Ishikawa (cell line): ENCODE measurements at regions not wholly inside any gene's neighbourhood (a gene's known extent, or its start where the extent isn't known, plus 50 kb on each side); places are given as distances from the start of the nearest gene placed in this dataset.

ENCODE experiments used
- CEBPB ChIP-seq: IDR thresholded peaks from 2 replicates; pipeline ENCODE4 v1.6.1; 2012
- CREB1 ChIP-seq: IDR thresholded peaks from 2 replicates; pipeline ENCODE4 v1.6.1; 2012; ENCODE audit warnings: low read depth
- EGR1 ChIP-seq: IDR thresholded peaks from 2 replicates; pipeline ENCODE4 v1.6.1; 2012
- EP300 ChIP-seq: IDR thresholded peaks from 2 replicates; pipeline ENCODE4 v1.6.1; 2012; ENCODE audit warnings: borderline replicate concordance
- FOXM1 ChIP-seq: IDR thresholded peaks from 2 replicates; pipeline ENCODE4 v1.6.1; 2012; ENCODE audit warnings: low read depth, borderline replicate concordance
- MAX ChIP-seq: IDR thresholded peaks from 2 replicates; pipeline ENCODE4 v1.6.1; 2012
- NFIC ChIP-seq: IDR thresholded peaks from 2 replicates; pipeline ENCODE4 v1.6.1; 2012
- RAD21 ChIP-seq: IDR thresholded peaks from 2 replicates; pipeline ENCODE4 v1.6.1; 2012; ENCODE audit warnings: low read depth
- REST ChIP-seq: IDR thresholded peaks from 2 replicates; pipeline ENCODE4 v1.6.1; 2012; ENCODE audit warnings: low read depth, mild to moderate bottlenecking
- TAF1 ChIP-seq: IDR thresholded peaks from 2 replicates; pipeline ENCODE4 v1.6.1; 2012; ENCODE audit warnings: low read depth, mild to moderate bottlenecking
- TCF12 ChIP-seq: IDR thresholded peaks from 2 replicates; pipeline ENCODE4 v1.6.1; 2012; ENCODE audit warnings: low read depth
- TEAD4 ChIP-seq: IDR thresholded peaks from 2 replicates; pipeline ENCODE4 v1.6.1; 2012
- USF1 ChIP-seq: IDR thresholded peaks from 2 replicates; pipeline ENCODE4 v1.6.1; 2012
- YY1 ChIP-seq: IDR thresholded peaks from 2 replicates; pipeline ENCODE4 v1.6.1; 2012; ENCODE audit warnings: low read depth
- ZBTB7A ChIP-seq: IDR thresholded peaks from 2 replicates; pipeline ENCODE4 v1.6.1; 2012; ENCODE audit warnings: low read depth

GRCh38 chr18:22290004-22290403, 120.6 kb downstream of the GATA6 start:
- TF ChIP-seq TEAD4 (no peak), FOXM1 (no peak), TAF1 (no peak), YY1 (no peak), ZBTB7A (no peak), NFIC (no peak), TCF12 (no peak), CREB1 (no peak), EP300 (no peak), MAX (no peak), RAD21 (no peak), REST (no peak), CEBPB (no peak), USF1 (no peak), EGR1 (no peak)

- TF ChIP-seq FOXM1 (no peak), CEBPB (no peak), EGR1 (no peak), TEAD4 (no peak), NFIC (no peak), YY1 (no peak), TCF12 (no peak), EP300 (no peak), RAD21 (no peak)
Observed at GRCh38 chr18:22286585-22286984, 117.2 kb downstream of the GATA6 start.

- TF ChIP-seq RAD21 (no peak), EGR1 (no peak), EP300 (no peak), ZBTB7A (no peak), FOXM1 (no peak), TCF12 (no peak), TAF1 (no peak), MAX (no peak), CEBPB (no peak), CREB1 (no peak), YY1 (no peak), USF1 (no peak), REST (no peak), NFIC (no peak), TEAD4 (no peak)
Observed at GRCh38 chr18:22285361-22286140, 116.2 kb downstream of the GATA6 start.

- TF ChIP-seq MAX (no peak), REST (no peak), TCF12 (no peak), CREB1 (no peak), TEAD4 (no peak), CEBPB (no peak), EGR1 (no peak), EP300 (no peak), YY1 (no peak), NFIC (no peak), USF1 (no peak), RAD21 (no peak), FOXM1 (no peak), ZBTB7A (no peak), TAF1 (no peak)
Observed at GRCh38 chr18:22284581-22285360, 115.4 kb downstream of the GATA6 start.
